DOHH2 (cell line): ENCODE measurements at regions not wholly inside any gene's neighbourhood (a gene's known extent, or its start where the extent isn't known, plus 50 kb on each side); places are given as distances from the start of the nearest gene placed in this dataset.

Experiments used
- H3F3A ChIP-seq: fragments of 200-600 bp; sonication (generic), shearing (Covaris generic); 2 replicates; pipeline ENCODE4 v1.6.0; 2016; ENCODE audit warnings: antibody characterized with exemption, mild to moderate bottlenecking; ENCODE audit not compliant: control insufficient read depth, insufficient read depth
- H3K27ac ChIP-seq: fragments of 200-600 bp; sonication (generic); 2 replicates; pipeline ENCODE4 v1.5.1; 2014; ENCODE audit warnings: low read depth, mild to moderate bottlenecking, low read length, moderate library complexity
- H3K27me3 ChIP-seq: fragments of 200-600 bp; sonication (generic); 2 replicates; pipeline ENCODE4 v1.6.1; 2014; ENCODE audit warnings: mild to moderate bottlenecking, low read length, mixed read lengths; ENCODE audit not compliant: control insufficient read depth
- H3K36me3 ChIP-seq: fragments of 200-600 bp; sonication (generic); 2 replicates; pipeline ENCODE4 v1.6.1; 2014; ENCODE audit warnings: mild to moderate bottlenecking, low read length, moderate library complexity, mixed read lengths; ENCODE audit not compliant: control insufficient read depth
- H3K4me1 ChIP-seq: fragments of 200-600 bp; sonication (generic); 2 replicates; pipeline ENCODE4 v1.6.1; 2014; ENCODE audit warnings: mild to moderate bottlenecking, low read length, mixed read lengths; ENCODE audit not compliant: control insufficient read depth
- H3K4me2 ChIP-seq: fragments of 200-600 bp; sonication (generic); 2 replicates; pipeline ENCODE4 v1.6.0; 2014; ENCODE audit warnings: mild to moderate bottlenecking, low read length, moderate library complexity
- H3K4me3 ChIP-seq: fragments of 200-600 bp; sonication (generic); 2 replicates; pipeline ENCODE4 v1.5.1; 2014; ENCODE audit warnings: mild to moderate bottlenecking, low read length, mixed read lengths
- H3K79me2 ChIP-seq: fragments of 200-600 bp; sonication (generic); 2 replicates; pipeline ENCODE4 v1.6.1; 2014; ENCODE audit warnings: mild to moderate bottlenecking, low read length, mixed read lengths; ENCODE audit not compliant: control insufficient read depth
- H3K9me2 ChIP-seq: fragments of 200-600 bp; sonication (generic); replicated peaks from 2 replicates; pipeline ENCODE4 v1.6.1; 2014; ENCODE audit warnings: mild to moderate bottlenecking, low read length, mixed read lengths; ENCODE audit not compliant: control insufficient read depth
- H3K9me3 ChIP-seq: fragments of 200-600 bp; sonication (generic); 2 replicates; pipeline ENCODE4 v1.6.1; 2014; ENCODE audit warnings: antibody characterized with exemption, low read length, mixed read lengths; ENCODE audit not compliant: control insufficient read depth, insufficient read depth
- H4K20me1 ChIP-seq: fragments of 200-600 bp; sonication (generic); 2 replicates; pipeline ENCODE4 v1.6.0; 2014; ENCODE audit warnings: low read depth, mild to moderate bottlenecking, antibody characterized with exemption, low read length, moderate library complexity; ENCODE audit not compliant: control insufficient read depth, insufficient read depth
- CTCF ChIP-seq: fragments of 200-600 bp; sonication (generic); IDR thresholded peaks from one replicate; pipeline ENCODE4 v1.5.1; 2014; ENCODE audit warnings: antibody characterized with exemption, mild to moderate bottlenecking, low read depth, low read length; ENCODE audit not compliant: poor library complexity, severe bottlenecking
- EZH2phosphoT487 ChIP-seq: fragments of 200-600 bp; sonication (generic); IDR thresholded peaks from 2 replicates; pipeline ENCODE4 v1.6.1; 2017; ENCODE audit warnings: borderline replicate concordance, mild to moderate bottlenecking, antibody characterized with exemption, low read length, moderate library complexity, mixed read lengths

GRCh38 chr4:171035909-171036308, 777.3 kb upstream of the GALNTL6 start:
- H3K4me3 ChIP-seq = no peak overlapping the region
- H3K27me3 ChIP-seq = no peaks in the 10 kb centered on the region
- TF ChIP-seq CTCF (no peak), EZH2phosphoT487 (no peak)
- no peaks in the 10 kb centered on the region for H3K36me3 ChIP-seq
- H3K4me2 ChIP-seq = no peak overlapping the region
- H3K9me2 ChIP-seq = no peaks in the 10 kb centered on the region
- H3K4me1 ChIP-seq = no peaks in the 10 kb centered on the region
- no peak overlapping the region for H3K27ac ChIP-seq
- no peaks in the 10 kb centered on the region for H4K20me1 ChIP-seq
- no peaks in the 10 kb centered on the region for H3K79me2 ChIP-seq
- H3K9me3 ChIP-seq = no peaks in the 10 kb centered on the region
- no peaks in the 10 kb centered on the region for H3F3A ChIP-seq

- TF ChIP-seq CTCF (no peak), EZH2phosphoT487 (no peak)
Observed at GRCh38 chr4:171031338-171031737, 781.9 kb upstream of the GALNTL6 start.

GRCh38 chr4:171025776-171026175, 787.4 kb upstream of the GALNTL6 start:
- H3K27ac ChIP-seq = no peak overlapping the region
- peaks cover 4% of the 10 kb centered on the region; the same call in 1 of the 2 replicates for H3K4me1 ChIP-seq
- no peaks in the 10 kb centered on the region for H3K27me3 ChIP-seq
- H3K4me2 ChIP-seq = no peak overlapping the region
- no peaks in the 10 kb centered on the region for H4K20me1 ChIP-seq
- TF ChIP-seq CTCF = no peak
- no peak for TF ChIP-seq EZH2phosphoT487
- H3F3A ChIP-seq = no peaks in the 10 kb centered on the region
- H3K36me3 ChIP-seq = no peaks in the 10 kb centered on the region
- no peaks in the 10 kb centered on the region for H3K79me2 ChIP-seq
- no peaks in the 10 kb centered on the region for H3K9me3 ChIP-seq
- H3K9me2 ChIP-seq = no peaks in the 10 kb centered on the region
- H3K4me3 ChIP-seq = no peak overlapping the region

More at GRCh38 chr4:171031338-171031737, 781.9 kb upstream of the GALNTL6 start:
- Histone ChIP-seq H3K4me3 (no peak overlapping the region), H3K79me2 (no peaks in the 10 kb centered on the region), H3K27ac (no peak overlapping the region), H4K20me1 (no peaks in the 10 kb centered on the region), H3K9me2 (no peaks in the 10 kb centered on the region), H3K9me3 (no peaks in the 10 kb centered on the region), H3K4me2 (no peak overlapping the region), H3K4me1 (no peaks in the 10 kb centered on the region), H3K36me3 (no peaks in the 10 kb centered on the region), H3F3A (no peaks in the 10 kb centered on the region), H3K27me3 (no peaks in the 10 kb centered on the region)
